GM12892 (cell line): ENCODE measurements at regions not wholly inside any gene's neighbourhood (a gene's known extent, or its start where the extent isn't known, plus 50 kb on each side); places are given as distances from the start of the nearest gene placed in this dataset.

Source experiments
- POLR2A ChIP-seq: IDR thresholded peaks from 2 replicates; pipeline ENCODE4 v1.6.1; 2011; ENCODE audit warnings: low read depth, low read length, control low read depth
- POLR2AphosphoS5 ChIP-seq: IDR thresholded peaks from 2 replicates; pipeline ENCODE4 v1.6.1; 2011; ENCODE audit warnings: low read depth, low read length, control low read depth
- TAF1 ChIP-seq: IDR thresholded peaks from 2 replicates; pipeline ENCODE4 v1.6.1; 2011; ENCODE audit warnings: low read depth, mild to moderate bottlenecking, control low read depth, low read length, borderline replicate concordance

GRCh38 chr12:82554529-82554928 is 132.2 kb upstream of the TMTC2 start:
- TF ChIP-seq POLR2A: no peak
- TF ChIP-seq TAF1: no peak
- no peak for TF ChIP-seq POLR2AphosphoS5
